GM19043 (cell line): ENCODE measurements at regions not wholly inside any gene's neighbourhood (a gene's known extent, or its start where the extent isn't known, plus 50 kb on each side); places are given as distances from the start of the nearest gene placed in this dataset.
A peak's percentile ranks its signal among the peaks of the same experiment; 100 is the strongest.
"Not testable (repeated sequence)": the region's sequence is repeated elsewhere in the genome, so short reads cannot be mapped to it uniquely, and the experiment has no call there.

ENCODE experiments used
- ATAC-seq: cut with Tn5 transposase; IDR thresholded peaks from one replicate; pipeline ENCODE4 v1.9.1; 2021; ENCODE audit warnings: low read depth; ENCODE audit not compliant: unreplicated experiment

DNA sequence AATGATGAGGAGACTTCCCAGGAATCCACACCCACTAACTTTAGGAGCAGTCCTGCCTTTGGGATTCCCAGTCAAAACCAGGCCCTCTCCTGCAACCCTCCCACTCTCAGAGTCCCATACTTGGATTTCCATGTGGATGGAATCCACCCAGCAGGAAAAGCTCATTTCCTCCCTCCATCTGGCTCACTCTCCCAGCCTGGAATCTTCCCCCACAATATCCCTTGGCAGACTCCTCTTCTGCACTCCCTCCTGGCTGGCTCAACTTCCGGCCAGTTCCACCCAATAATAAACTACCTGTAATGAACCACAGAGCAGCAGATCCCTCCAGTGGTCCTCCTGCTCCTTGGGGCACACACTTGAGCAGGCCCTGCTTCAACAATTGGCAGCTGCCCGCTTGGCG lies 102.8 kb upstream of the EGLN3 start:
- no peak for ATAC-seq

- ATAC-seq = no peak
Measured at GRCh38 chr14:34052658-34053014, 101.8 kb upstream of the EGLN3 start.

DNA sequence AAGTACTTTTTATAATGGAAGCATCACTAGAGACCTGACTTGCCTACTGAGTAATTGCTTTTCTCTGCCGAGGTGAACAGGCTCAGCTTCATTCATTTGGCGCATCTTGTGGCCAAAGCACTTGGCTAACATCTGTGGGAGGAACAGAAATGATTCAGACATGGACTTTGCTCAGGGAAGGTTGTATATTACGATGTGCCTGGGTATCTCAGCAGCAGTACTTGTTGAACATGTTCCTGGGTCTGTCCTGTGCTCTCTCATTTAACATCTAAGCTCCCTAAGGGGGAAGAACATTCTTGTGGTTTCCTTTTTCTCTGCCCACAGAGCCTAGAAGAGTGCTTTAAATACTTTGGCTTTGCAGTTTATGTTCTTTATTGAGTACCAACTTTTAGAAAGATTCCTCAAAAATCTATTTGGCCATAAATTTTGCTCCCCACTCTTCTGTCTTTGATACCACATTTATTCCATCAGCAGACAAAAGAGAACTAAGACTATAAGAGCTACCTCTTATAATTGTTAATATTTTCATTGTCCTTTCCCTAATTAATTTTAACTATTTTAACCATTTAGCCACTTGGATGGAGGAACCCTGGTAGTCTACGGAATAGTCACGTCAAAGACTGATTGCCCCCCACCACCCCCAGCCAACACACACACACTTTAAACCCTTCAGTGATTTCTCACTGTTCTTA lies 101.2 kb upstream of the EGLN3 start:
- ATAC-seq = no peak

- ATAC-seq = no peak
Measured at GRCh38 chr14:34050606-34051005, 99.7 kb upstream of the EGLN3 start.

- no peak for ATAC-seq
Measured at GRCh38 chr14:34049790-34050189, 98.9 kb upstream of the EGLN3 start.

DNA sequence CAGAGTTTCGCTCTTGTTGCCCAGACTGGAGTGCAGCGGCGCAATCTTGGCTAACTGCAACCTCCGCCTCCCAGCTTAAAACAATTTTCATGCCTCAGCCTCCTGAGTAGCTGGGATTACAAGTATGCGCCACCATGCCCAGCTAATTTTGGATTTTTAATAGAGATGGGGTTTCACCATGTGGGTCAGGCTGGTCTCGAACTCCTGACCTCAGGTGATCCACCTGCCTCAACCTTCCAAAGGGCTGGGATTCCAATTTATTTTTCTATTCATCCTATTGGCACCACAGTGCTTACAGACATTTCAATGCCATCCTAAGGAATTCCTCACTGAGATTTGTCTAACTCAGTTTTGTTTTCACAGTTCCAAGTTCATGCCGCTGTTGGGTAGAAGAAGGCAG lies 98.3 kb upstream of the EGLN3 start:
- ATAC-seq = not testable (repeated sequence)

DNA sequence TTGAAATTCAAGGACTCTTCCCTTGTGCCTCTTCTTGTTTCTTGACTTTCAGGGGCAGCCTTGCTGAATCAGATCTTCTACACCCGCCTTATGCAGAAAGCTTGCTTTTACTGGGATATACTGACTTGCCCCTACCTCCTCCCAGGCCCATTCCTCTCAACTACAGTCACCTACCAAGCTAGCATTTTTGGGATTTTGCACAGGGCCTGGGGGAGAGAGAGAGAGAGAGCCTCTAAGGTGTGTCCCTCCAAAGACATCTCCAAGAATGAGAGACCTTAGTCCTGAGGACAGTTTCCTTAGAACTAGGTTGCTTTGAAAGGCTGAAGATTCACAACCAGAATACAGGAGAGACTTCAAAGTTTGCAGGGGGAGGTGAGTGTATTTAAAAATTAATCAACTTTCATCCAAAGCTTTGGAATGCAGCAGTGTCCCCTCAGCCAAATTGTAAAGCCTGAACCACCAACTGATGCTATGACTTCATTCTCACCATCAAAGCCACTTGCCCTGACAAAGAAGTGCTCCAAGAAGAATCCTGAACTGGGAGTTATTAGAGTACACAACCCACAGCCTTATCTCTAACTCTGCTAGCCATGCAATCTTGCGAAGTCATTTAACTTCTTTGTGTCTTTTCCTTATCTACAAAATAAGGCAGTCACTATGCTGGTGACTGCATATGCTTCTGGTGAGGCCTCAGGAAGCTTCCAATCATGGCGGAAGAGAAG lies 96.1 kb upstream of the EGLN3 start:
- ATAC-seq = no peak

GRCh38 chr14:34044666-34045306 lies 93.9 kb upstream of the EGLN3 start:
- no peak for ATAC-seq

- ATAC-seq = no peak
Measured at GRCh38 chr14:34044373-34044637, 93.4 kb upstream of the EGLN3 start.

GRCh38 chr14:34043627-34044372 lies 92.9 kb upstream of the EGLN3 start:
- ATAC-seq = peak; percentile 92

GRCh38 chr14:34041220-34041619 lies 90.3 kb upstream of the EGLN3 start:
- ATAC-seq = no peak

- ATAC-seq = no peak
Measured at GRCh38 chr14:34040766-34041165, 89.9 kb upstream of the EGLN3 start.

DNA sequence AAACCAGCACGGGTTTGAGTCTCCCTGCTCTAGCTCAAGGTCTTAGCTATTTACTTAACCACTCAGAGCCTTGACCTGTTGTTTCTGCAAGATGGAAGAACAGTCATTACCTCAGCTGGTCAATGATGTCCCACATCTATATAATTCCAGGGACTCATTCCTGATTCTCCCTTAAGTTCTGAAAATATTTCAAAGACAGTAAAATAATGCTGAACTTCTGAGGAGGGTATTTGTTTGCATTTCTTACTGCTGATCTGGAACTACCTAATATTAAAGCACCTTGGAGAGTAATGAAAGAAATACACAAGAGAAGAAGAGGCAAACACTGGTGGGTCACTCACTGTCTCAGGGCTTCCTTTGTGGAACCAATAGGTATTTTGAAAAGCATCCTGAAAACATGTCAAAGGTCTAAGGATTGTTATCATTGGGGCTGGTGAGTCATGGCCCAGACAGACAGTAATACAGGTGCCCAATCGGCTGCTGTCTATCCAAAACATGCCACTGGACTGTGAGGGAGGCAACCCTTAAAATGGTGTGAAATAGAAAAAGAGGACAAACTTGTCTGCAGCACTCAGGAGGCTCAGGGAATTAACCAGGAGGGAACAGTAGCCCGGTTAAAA lies 88.7 kb upstream of the EGLN3 start:
- no peak for ATAC-seq

- no peak for ATAC-seq
Measured at GRCh38 chr14:34038358-34039057, 87.6 kb upstream of the EGLN3 start.

GRCh38 chr14:34036319-34036766 lies 85.5 kb upstream of the EGLN3 start:
- ATAC-seq = no peak

GRCh38 chr14:34035934-34036250 lies 85.0 kb upstream of the EGLN3 start:
- no peak for ATAC-seq

- no peak for ATAC-seq
Measured at GRCh38 chr14:34035177-34035933, 84.5 kb upstream of the EGLN3 start.

DNA sequence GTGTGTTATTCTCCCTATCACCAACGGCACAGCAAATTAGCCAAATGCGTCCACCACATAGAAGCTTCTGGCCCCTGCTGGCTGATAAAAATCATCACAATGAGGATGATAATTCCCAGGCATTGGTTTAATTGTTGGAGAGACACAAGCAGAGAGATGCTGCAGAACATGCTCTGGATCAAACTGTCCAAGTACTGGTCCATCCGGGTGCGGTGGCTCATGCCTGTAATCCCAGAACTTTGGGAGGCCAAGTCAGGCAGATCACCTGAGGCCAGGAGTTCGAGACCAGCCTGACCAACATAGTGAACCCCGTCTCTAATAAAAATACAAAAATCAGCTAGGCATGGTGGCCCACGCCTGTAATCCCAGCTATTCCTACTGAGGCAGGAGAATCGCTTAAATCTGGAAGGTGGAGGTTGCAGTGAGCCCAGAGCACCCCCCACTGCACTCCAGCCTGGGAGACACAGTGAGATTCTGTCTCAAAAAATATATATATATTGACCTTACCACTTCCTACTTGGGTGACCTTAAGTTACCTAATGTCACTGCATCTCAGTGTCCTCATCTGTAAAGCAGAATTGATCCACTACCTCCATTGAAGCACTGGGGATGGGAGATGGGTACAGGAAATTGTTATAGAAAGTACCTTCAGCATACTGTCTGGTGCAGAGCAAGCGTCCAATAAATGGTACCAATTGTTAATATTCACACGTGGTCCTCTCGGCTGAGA lies 83.7 kb upstream of the EGLN3 start:
- ATAC-seq = no peak

DNA sequence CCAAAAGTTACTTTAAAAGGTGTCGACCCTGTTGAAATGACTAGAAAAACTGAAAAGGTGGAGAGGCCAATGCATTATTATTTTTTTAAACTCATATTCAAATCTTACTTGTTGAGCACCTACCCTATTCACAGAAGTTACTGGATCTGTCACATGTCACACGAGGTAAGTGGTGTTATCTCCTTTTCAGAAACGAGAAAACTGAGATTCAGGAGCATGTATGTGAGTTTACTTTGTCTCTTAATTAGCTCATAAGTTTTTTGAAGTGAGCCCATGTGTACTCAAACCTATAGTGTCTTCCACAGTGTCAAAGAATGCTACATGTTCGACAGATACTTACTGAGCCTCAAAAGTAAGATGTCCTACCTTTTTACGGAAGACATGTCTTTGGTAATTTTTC lies 81.8 kb upstream of the EGLN3 start:
- no peak for ATAC-seq
